Transverse colon (tissue), 4 donors: ENCODE measurements at regions not wholly inside any gene's neighbourhood (a gene's known extent, or its start where the extent isn't known, plus 50 kb on each side); places are given as distances from the start of the nearest gene placed in this dataset.

Source experiments
- EP300 ChIP-seq: sonication (generic); formaldehyde crosslinking; IDR thresholded peaks from one replicate; pipeline ENCODE4 v1.6.1; 2017; ENCODE audit warnings: antibody characterized with exemption, low read depth
- POLR2A ChIP-seq: fragments of 450-650 bp; IDR thresholded peaks from one replicate; pipeline ENCODE4 v1.6.1; 2016; ENCODE audit warnings: antibody characterized with exemption, mild to moderate bottlenecking, moderate library complexity
- POLR2AphosphoS5 ChIP-seq, 3 donors: sonication (generic); formaldehyde crosslinking; IDR thresholded peaks; one replicate each; pipeline ENCODE4 v1.6.1; 2016; ENCODE audit warnings: antibody characterized with exemption in 3 of 3
- TF ChIP-seq, protein P1 (sequence below), 5 experiments: fragments of 200-600 bp in 3 of 5; fragments of 450-650 bp in 2 of 5; sonication (generic) in 3 of 5; IDR thresholded peaks; 1 replicate in 2 of 5; 2 replicates in 3 of 5; pipeline ENCODE4 v1.5.1; 2016 to 2017; ENCODE audit warnings: antibody characterized with exemption in 5 of 5, inconsistent platforms in 3 of 5, mild to moderate bottlenecking in 2 of 5, moderate library complexity in 1 of 5

DNA sequence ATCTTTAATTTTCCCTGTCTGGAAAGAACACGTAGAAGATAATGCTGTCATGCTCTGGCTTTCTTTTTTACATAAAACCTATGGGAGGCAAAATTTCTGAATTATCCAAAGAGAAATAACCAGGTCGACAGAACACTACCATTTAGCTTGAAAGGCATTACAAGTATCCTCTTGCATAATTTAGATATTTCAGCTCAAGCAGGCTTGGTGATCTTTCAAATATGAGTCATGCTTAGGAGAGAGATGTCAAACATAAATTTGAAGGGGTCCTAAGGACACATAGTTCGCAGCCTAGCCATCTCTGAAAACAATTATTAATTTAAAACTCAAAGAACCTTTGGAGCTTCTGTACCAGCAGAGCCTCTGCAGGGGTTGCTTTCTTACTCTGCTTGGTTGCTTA is 100.9 kb downstream of the FAS start:
- TF ChIP-seq, protein P1, sequence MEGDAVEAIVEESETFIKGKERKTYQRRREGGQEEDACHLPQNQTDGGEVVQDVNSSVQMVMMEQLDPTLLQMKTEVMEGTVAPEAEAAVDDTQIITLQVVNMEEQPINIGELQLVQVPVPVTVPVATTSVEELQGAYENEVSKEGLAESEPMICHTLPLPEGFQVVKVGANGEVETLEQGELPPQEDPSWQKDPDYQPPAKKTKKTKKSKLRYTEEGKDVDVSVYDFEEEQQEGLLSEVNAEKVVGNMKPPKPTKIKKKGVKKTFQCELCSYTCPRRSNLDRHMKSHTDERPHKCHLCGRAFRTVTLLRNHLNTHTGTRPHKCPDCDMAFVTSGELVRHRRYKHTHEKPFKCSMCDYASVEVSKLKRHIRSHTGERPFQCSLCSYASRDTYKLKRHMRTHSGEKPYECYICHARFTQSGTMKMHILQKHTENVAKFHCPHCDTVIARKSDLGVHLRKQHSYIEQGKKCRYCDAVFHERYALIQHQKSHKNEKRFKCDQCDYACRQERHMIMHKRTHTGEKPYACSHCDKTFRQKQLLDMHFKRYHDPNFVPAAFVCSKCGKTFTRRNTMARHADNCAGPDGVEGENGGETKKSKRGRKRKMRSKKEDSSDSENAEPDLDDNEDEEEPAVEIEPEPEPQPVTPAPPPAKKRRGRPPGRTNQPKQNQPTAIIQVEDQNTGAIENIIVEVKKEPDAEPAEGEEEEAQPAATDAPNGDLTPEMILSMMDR (IDR thresholded peaks at IDR 0.05), result no peak
- TF ChIP-seq POLR2A, result no peak
- no peak for TF ChIP-seq POLR2AphosphoS5 (IDR thresholded peaks at IDR 0.05)
- no peak for TF ChIP-seq EP300
